Stimulated activated CD8-positive, alpha-beta memory T cell treated with anti-CD3 and anti-CD28 coated beads, Interleukin-15, amount 100 ng/mL, for 4 hours (primary cell): ENCODE measurements at regions not wholly inside any gene's neighbourhood (a gene's known extent, or its start where the extent isn't known, plus 50 kb on each side); places are given as distances from the start of the nearest gene placed in this dataset.

ENCODE experiments used
- DNase-seq, 2 donors: peaks; one replicate each; pipeline ENCODE4 v3.0.0-alpha.2; 2020; ENCODE audit warnings: low read depth in 2 of 2

DNA sequence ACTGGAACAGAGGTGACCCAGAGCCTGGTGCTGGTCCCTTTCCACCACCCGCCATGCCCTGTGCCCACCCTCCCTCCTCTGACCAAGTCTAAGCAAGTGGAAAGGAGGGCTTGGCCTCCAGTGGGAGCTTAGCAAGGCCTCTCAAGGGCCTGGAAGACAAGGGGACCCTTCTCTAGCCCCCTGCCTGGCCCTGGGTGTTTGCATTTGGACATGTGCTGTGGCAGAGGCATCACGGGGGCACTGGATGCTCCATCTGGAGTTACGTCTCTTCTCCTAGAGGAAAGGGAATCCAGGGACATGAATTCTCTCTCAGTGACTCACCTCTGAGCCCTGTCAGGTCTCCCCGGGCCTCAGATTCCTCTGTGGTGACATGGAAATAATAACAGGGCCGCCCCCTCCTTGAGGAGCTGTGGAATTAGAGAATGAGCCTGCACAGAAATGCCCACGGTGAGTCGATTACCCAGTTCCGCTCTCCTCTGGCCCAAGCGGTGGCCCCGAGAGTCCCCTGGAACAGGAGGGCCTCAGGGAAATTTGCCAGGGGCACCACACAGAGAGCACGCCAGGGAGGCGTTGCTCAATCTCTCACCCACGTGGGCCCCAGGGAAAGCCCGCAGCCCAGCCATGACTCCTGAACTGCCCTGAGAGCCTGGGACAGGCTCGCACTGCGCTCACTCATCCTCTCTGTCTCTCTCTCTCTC lies 189.6 kb downstream of the BCOR start:
- no peak for DNase-seq

DNA sequence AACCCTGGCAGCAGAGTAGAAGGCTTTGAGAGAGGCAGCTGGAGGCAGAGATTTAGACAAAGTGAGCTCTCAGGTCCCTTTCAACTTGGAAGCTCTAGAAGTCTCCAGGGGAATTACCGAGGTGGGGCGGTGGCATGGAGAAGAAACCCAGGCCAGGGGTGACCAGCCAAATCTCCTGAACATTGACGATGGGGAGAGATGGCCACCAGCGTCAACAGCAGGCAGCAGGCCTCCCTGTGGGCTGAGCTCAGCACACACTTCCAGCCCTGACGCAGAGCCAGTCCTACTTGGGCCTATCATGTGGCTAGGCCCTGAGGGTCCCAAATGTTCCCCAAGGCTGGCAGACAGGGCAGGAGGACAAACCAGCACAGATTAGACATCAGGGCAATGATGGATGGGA lies 187.8 kb downstream of the BCOR start:
- DNase-seq = no peak

- no peak for DNase-seq
These were observed 187.1 kb downstream of the BCOR start for GRCh38 chrX:39910651-39911050.

DNA sequence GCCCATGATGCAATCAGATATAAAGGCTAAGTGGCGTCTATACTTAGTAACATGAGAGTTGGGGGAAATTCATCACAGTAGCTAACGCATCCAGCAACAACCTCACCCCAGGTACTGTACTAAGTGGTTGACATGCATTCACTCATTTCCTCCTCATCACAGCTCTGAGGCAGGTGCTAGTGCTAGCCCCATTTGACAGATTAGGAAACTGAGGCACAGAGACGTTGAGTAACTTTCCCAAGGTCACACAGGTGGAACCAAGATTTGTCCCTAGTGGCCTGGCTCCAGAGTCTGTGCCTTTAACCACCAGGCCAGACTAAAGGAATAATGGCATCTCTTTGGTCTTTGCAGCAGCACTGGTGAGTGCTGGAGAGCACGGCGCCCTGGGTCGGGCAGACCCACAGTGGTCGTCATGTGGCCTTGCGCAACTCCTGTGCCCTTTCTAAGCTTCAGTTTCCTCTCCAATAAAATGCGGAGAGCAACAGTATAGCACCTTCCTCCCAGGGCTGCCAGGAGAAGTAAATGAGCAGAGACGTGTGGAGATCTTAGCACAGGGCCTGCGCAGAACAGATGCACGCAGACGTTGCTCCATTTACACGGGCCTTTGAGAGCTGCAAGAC lies 186.4 kb downstream of the BCOR start:
- DNase-seq = no peak

DNA sequence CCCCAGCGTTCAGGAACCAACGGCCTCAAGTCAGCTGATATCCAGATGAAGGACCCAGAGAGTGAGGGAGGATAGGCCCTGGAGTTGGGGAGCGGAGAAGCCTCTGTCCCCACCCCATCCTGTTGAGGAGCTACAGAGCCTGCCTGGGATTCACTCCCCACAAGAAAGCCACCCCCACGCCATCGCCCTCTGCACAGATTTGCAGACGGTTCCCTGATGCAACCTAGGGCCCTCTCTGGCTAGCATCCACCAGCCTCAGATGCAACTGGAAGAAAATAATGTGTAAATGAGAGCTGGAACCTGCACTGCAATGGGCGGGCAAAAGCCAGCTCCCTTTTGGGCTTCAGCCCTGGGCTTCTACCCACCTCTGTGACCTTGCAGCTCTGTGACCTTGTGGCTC lies 185.6 kb downstream of the BCOR start:
- DNase-seq = no peak

DNA sequence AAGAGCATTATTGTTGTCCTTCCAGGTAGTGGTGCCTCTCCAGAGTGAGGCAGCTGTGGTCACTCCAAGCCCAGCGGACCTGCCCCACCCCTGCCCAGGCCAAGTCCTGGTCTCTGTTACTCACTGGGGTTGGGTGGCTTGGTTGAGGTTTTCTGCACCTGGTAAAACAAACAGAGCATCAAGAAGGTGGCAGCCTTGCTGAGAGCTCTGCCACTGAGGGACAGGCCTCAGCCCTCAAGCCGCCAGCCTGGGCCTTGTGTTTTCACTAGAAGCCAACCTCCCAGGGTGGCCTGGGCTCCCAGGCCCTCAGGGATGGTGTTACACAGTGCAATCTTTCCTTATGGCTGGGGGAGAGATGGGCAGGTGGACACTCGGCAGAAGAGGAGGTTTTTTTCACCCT lies 182.7 kb downstream of the BCOR start:
- no peak for DNase-seq

DNA sequence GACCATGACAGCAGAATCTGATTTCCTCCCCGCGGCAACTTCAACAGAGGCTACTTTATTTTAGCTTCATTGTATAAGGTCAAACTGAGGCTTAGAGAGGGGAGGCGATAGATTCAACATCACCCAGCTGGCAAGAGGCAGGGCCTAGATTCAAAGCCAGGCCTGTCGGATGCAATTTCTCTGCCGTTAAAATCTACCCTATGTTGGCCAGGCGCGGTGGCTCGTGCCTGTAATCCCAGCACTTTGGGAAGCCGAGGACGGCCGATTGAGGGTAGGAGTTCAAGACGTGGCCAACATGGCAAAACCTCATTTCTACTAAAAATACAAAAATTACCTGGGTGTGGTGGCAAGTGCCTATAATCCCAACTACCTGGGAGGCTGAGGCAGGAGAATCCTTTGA lies 182.2 kb downstream of the BCOR start:
- no peak for DNase-seq

- DNase-seq = no peak
These were observed 175.9 kb downstream of the BCOR start for GRCh38 chrX:39921838-39922237.

- no peak for DNase-seq
These were observed 175.3 kb downstream of the BCOR start for GRCh38 chrX:39922488-39922887.

DNA sequence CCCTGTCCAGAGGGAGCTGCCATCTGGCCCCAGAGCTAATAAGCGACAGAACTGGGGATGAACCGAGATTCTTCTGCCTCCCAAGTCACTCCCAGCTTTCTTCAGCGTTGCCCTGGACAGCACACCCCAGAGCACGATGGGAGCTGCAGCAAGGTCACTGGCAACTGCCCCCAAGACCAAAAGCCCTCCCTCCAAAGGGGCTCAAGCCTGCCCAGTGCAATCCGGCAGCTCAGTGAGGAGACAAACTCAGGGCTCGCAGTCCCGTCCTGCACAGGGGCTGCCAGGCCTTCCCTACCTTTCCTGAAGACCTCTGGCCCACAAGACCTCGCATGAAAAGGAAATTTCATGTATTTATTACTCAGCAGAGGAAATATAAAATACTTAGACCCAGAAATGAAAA lies 174.8 kb downstream of the BCOR start:
- no peak for DNase-seq

- DNase-seq = no peak
These were observed 170.4 kb downstream of the BCOR start for GRCh38 chrX:39927380-39927779.

- no peak for DNase-seq
These were observed 168.9 kb downstream of the BCOR start for GRCh38 chrX:39928704-39929378.

- DNase-seq = no peak
These were observed 168.3 kb downstream of the BCOR start for GRCh38 chrX:39929379-39930025.

GRCh38 chrX:39930786-39931528 lies 166.8 kb downstream of the BCOR start:
- DNase-seq = no peak

DNA sequence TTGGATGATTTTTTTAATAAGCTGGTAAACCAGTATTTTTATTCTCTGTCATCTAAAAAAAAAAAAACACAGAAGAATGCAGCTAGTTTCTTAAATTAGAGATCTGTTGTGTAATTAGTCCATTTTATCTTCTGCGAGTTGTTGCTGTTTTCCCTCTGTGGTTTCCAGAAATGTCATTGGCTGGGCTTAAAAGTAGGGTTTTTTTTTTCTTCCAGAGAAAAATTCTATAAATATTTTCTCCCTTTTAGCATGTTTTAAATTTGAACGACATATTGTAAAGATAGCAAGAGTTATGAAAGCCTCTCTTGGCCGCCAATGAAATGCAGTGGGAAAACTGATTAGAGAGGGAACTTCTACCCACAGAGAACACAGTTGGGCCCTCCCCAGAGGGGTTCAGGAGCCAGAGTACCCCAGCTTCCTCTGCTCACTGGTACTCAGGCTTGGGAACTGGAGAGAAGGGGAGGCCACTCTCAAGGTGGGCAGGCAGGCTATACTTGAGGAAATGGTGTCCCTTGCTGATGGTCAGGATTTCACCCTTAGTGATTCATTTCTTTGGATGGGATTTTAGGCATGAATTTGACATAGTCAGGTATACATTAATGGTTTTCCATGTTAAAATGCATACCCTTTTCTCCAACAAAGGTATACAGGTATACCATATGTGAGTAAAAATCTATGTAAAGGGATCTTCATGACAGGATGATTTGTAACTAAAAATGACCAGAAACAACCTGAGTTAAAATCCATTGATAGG lies 166.1 kb downstream of the BCOR start:
- no peak for DNase-seq

- no peak for DNase-seq
These were observed 162.2 kb downstream of the BCOR start for GRCh38 chrX:39935411-39936064.

DNA sequence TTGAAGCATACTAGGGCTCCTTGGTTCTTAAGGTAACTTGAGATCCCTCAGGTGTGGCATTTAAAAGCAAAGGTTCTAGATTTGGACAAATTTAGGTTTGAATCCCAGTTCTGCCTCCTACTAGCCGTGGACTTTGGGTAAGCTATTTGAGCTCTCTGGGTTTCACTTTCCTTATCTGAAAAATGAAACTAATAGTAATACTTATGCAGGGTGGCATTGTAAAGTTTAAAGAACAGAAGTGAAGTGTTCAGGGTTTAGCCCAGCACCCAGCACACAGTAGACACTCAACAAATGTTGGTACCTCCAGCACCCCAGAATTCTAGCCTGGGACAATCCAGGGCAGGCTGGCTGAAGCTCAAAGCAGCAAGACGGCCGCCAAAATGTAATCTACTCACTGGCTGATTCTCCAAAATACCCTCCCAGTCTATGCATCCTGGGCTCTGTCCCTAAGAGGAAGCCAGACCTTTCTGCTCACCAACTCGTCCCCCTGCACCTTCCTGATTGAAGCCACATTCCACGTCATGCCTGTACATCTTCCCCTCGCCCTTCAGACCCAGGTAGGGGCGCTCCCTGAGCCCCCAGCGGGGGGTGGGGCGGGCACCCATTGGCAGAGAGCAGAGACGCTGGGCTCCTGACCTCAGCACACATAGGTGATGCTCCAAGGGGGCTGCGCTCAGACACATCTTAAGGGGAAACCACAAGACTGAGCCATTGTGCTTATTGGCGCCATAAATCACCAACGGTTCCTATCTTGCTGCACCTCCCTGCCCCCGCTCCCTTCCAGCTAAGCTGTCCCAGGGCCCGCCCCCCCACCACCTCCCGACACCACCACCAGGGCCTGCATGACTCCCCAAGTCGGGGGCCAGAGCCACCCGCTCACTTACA lies 160.6 kb downstream of the BCOR start:
- no peak for DNase-seq

DNA sequence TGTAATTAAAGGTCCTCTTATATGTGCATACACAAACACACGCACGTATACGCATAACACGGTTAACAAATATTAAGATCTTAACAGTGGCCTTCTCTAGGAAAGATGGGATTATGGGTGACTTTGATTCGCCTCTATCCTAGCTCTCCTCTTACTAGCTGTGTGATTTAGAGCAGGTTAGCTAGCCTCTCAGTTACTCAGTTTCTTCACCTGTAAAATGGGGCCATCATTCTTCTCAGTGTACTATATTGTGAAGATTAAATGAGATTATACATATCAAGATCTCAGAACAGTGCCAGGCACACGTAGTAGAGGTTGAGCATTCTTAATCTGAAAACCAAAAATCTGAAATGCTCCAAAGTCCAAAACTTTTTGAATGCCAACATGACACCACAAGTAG lies 159.3 kb downstream of the BCOR start:
- DNase-seq = no peak

- no peak for DNase-seq
These were observed 158.1 kb downstream of the BCOR start for GRCh38 chrX:39939678-39940077.
